GM23248 (cell line): ENCODE measurements at regions not wholly inside any gene's neighbourhood (a gene's known extent, or its start where the extent isn't known, plus 50 kb on each side); places are given as distances from the start of the nearest gene placed in this dataset.

ENCODE experiments used
- DNase-seq: peaks from one replicate; pipeline ENCODE4 v3.0.0-alpha.2; 2015
- H2AFZ ChIP-seq: fragments of 200-600 bp; sonication (generic); 2 replicates; pipeline ENCODE4 v1.6.1; 2016; ENCODE audit warnings: antibody characterized with exemption
- H3F3A ChIP-seq: fragments of 200-600 bp; sonication (generic); 2 replicates; pipeline ENCODE4 v1.6.1; 2016; ENCODE audit warnings: mild to moderate bottlenecking, antibody characterized with exemption, mixed run types; ENCODE audit not compliant: insufficient read depth
- H3K27ac ChIP-seq: fragments of 200-600 bp; sonication (generic); 2 replicates; pipeline ENCODE4 v1.5.1; 2016; ENCODE audit warnings: mild to moderate bottlenecking
- H3K27me3 ChIP-seq: fragments of 200-600 bp; sonication (generic); replicated peaks from 2 replicates; pipeline ENCODE4 v1.6.1; 2016; ENCODE audit warnings: mild to moderate bottlenecking; ENCODE audit not compliant: insufficient read depth
- H3K36me3 ChIP-seq: fragments of 200-600 bp; sonication (generic); 2 replicates; pipeline ENCODE4 v1.6.1; 2016; ENCODE audit warnings: low read depth, mild to moderate bottlenecking
- H3K4me1 ChIP-seq: fragments of 200-600 bp; sonication (generic); 2 replicates; pipeline ENCODE4 v1.6.1; 2016; ENCODE audit warnings: mild to moderate bottlenecking; ENCODE audit not compliant: insufficient read depth
- H3K4me2 ChIP-seq: fragments of 200-600 bp; sonication (generic); one replicate; pipeline ENCODE4 v1.6.1; 2016; ENCODE audit warnings: mild to moderate bottlenecking; ENCODE audit not compliant: unreplicated experiment
- H3K4me3 ChIP-seq: fragments of 200-600 bp; sonication (generic); 2 replicates; pipeline ENCODE4 v1.5.1; 2016; ENCODE audit warnings: mild to moderate bottlenecking
- H3K79me2 ChIP-seq: fragments of 200-600 bp; sonication (generic); 2 replicates; pipeline ENCODE4 v1.6.1; 2016; ENCODE audit warnings: mild to moderate bottlenecking; ENCODE audit not compliant: insufficient read depth
- H3K9ac ChIP-seq: fragments of 200-600 bp; sonication (generic); 2 replicates; pipeline ENCODE4 v1.6.1; 2016; ENCODE audit warnings: mild to moderate bottlenecking
- H3K9me2 ChIP-seq: fragments of 200-600 bp; sonication (generic); 2 replicates; pipeline ENCODE4 v1.6.1; 2016; ENCODE audit warnings: mixed run types, mild to moderate bottlenecking, moderate library complexity; ENCODE audit not compliant: insufficient read depth
- H3K9me3 ChIP-seq: fragments of 200-600 bp; sonication (generic); one replicate; pipeline ENCODE4 v1.6.1; 2017; ENCODE audit warnings: low read depth
- H4K20me1 ChIP-seq: fragments of 200-600 bp; sonication (generic); 2 replicates; pipeline ENCODE4 v1.6.0; 2016; ENCODE audit not compliant: insufficient read depth
- EZH2 ChIP-seq: fragments of 200-600 bp; sonication (generic); IDR thresholded peaks from 2 replicates; pipeline ENCODE4 v1.6.1; 2018; ENCODE audit warnings: antibody characterized with exemption, mild to moderate bottlenecking; ENCODE audit not compliant: insufficient read depth, poor library complexity, severe bottlenecking
- EZH2phosphoT487 ChIP-seq: fragments of 200-600 bp; sonication (generic); IDR thresholded peaks from 2 replicates; pipeline ENCODE4 v1.6.1; 2018; ENCODE audit warnings: antibody characterized with exemption, moderate library complexity, mild to moderate bottlenecking, low read depth; ENCODE audit not compliant: insufficient read depth
- WGBS, 2 experiments: methylation state at CpG; one replicate each; pipeline ENCODE4 v1.1.6; 2015 to 2017; ENCODE audit warnings: low lambda C conversion rate in 2 of 2, low coverage in 1 of 2; ENCODE audit errors: missing lambda C conversion rate in 2 of 2; 5-methylcytosine and 5-hydroxymethylcytosine counted together
- in situ Hi-C: fragments of 300-500 bp; cut with MboI; formaldehyde crosslinking; loops from 2 replicates; pipeline ENCODE4 v1.15.0; 2020

DNA sequence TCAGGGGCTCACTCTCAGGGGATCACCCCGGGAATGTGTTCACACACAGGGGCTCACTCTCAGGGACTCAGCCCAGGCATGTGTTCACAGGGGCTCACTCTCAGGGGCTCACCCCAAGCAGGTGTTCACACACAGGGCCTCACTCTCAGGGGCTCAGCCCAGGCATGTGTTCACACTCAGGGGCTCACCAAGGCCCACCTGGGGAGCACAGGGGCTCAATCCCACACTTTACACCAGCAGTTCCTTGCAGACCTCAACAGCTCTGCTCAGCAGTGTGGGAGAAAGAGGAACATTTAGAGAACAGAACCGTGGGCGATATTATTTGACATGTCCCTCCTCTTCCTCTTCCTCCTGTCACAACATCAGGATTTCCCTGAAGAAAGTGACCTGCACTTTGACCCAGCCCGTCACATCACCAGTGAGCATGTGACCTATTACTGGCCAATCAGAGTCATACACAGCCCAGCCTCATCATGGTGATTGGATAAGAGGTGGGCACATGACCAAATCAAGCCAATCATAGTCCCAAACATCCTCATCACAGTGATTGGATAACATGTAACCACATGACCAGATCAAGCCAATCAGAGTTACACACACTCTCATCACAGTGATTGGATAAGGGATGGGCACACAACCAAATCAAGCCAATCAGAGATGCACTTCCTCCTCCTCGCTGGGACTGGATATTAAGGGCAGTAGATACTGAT, 359.4 kb upstream of the SFSWAP start:
- Histone ChIP-seq H3K4me1 (no peaks in the 10 kb centered on the region), H3K79me2 (no peaks in the 10 kb centered on the region), H3K9ac (no peak overlapping the region), H3K4me2 (no peak overlapping the region), H3K36me3 (no peaks in the 10 kb centered on the region), H3K4me3 (no peak overlapping the region), H3K9me3 (no peaks in the 10 kb centered on the region), H3K27ac (no peak overlapping the region), H3F3A (no peaks in the 10 kb centered on the region), H3K27me3 (no peaks in the 10 kb centered on the region), H4K20me1 (no peaks in the 10 kb centered on the region), H3K9me2 (no peaks in the 10 kb centered on the region), H2AFZ (no peak overlapping the region)
- WGBS, 2 experiments, result 52 to 53% methylated on average over 5 of the region's 5 CpGs
- no peak for TF ChIP-seq EZH2phosphoT487
- TF ChIP-seq EZH2, result no peak
- in situ Hi-C loops, result no loop called here
- no peak for DNase-seq

DNA sequence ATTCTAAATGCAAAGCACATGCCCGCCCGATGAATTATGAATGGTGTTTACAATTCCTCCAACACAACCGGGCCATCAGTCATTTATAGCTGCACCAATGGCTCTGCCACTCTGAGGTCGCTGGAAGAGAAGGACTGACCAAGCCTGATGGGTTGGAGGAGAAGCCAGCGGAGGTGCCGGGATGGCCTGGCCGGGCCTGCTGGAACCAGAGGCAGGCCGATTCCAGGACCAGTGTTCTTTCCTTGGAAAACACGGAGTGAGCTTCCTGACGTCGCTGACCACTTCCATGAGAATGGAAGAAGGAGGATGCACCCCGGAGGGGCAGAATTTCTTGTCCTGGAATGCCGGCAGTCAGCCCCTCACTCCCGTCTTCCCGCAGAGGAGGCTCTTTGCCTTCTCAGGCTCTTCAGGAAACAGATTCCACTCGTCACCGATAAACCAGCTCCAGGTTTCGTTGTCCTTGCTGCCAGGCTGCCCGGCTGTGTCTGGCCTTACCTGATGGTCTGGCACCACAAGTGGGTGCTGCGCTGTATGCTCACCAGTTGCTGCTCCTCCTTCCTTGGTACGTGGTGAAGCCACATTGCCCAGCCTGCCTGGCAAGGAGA, 358.5 kb upstream of the SFSWAP start:
- no peak overlapping the region for H3K4me3 ChIP-seq
- no peaks in the 10 kb centered on the region for H3K9me3 ChIP-seq
- TF ChIP-seq EZH2phosphoT487, result no peak
- TF ChIP-seq EZH2, result no peak
- no peaks in the 10 kb centered on the region for H3K27me3 ChIP-seq
- H3F3A ChIP-seq, result no peaks in the 10 kb centered on the region
- no peak overlapping the region for H3K9ac ChIP-seq
- H3K36me3 ChIP-seq, result no peaks in the 10 kb centered on the region
- no peaks in the 10 kb centered on the region for H3K79me2 ChIP-seq
- no peak for DNase-seq
- no peak overlapping the region for H3K27ac ChIP-seq
- H3K9me2 ChIP-seq, result no peaks in the 10 kb centered on the region
- in situ Hi-C loops, result no loop called here
- H2AFZ ChIP-seq, result no peak overlapping the region
- no peaks in the 10 kb centered on the region for H4K20me1 ChIP-seq
- H3K4me2 ChIP-seq, result no peak overlapping the region
- 68 to 70% methylated on average over 21 of the region's 21 CpGs for WGBS, 2 experiments
- no peaks in the 10 kb centered on the region for H3K4me1 ChIP-seq

DNA sequence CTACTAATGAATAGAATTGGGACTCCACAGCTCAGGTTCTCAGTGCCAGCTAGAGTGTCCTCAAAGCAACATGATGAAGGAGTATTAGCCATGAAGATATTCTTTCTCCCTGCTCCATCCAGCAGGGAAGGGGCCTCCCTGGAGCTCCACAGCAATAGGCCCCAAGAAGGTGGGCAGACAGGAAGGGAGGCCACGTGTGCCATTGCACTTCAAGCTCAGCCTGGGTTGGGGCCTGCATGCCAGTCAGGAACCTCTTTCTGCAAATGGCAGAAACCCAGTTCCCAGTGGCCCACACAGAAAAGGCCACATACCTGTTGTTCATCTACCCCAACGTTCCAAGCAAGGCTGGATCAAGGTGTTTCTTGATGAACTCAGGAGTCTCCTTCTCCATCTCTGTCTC, 357.5 kb upstream of the SFSWAP start:
- TF ChIP-seq EZH2 (no peak), EZH2phosphoT487 (no peak)
- no peak overlapping the region for H2AFZ ChIP-seq
- WGBS, 2 experiments, result 5 to 17% methylated on average over 2 of the region's 2 CpGs
- H3K4me2 ChIP-seq, result no peak overlapping the region
- in situ Hi-C loops, result no loop called here
- DNase-seq, result no peak
- H3K9ac ChIP-seq, result no peak overlapping the region
- no peaks in the 10 kb centered on the region for H3K27me3 ChIP-seq
- H3K27ac ChIP-seq, result no peak overlapping the region
- H3K36me3 ChIP-seq, result no peaks in the 10 kb centered on the region
- no peak overlapping the region for H3K4me3 ChIP-seq
- no peaks in the 10 kb centered on the region for H4K20me1 ChIP-seq
- no peaks in the 10 kb centered on the region for H3K9me3 ChIP-seq
- H3K4me1 ChIP-seq, result no peaks in the 10 kb centered on the region
- no peaks in the 10 kb centered on the region for H3F3A ChIP-seq
- H3K9me2 ChIP-seq, result no peaks in the 10 kb centered on the region
- no peaks in the 10 kb centered on the region for H3K79me2 ChIP-seq

DNA sequence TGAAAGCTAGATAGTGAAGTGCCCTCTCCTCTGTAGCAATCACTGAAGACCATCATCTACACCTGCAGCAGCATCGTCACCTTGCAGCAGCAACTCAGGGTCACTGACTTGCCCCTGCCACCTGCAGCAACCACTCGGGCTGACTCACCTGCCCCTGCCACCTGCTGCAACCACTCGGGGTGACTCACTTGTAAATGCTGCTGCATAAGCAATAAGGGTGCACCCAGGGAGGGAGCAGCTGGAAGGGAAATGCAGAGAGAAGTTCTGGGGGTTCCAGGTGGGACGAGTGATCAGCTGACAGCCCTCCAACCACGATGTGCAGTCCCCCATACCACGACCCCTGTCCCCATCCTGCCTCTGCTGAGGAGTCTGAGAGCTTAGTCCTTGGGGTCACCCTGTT, 357.1 kb upstream of the SFSWAP start:
- Histone ChIP-seq H3K4me1 (no peaks in the 10 kb centered on the region), H3K79me2 (no peaks in the 10 kb centered on the region), H4K20me1 (no peaks in the 10 kb centered on the region), H3K9me2 (no peaks in the 10 kb centered on the region), H3K4me3 (no peak overlapping the region), H3K27ac (no peak overlapping the region), H3F3A (no peaks in the 10 kb centered on the region), H3K9me3 (no peaks in the 10 kb centered on the region), H3K4me2 (no peak overlapping the region), H2AFZ (no peak overlapping the region), H3K36me3 (no peaks in the 10 kb centered on the region), H3K27me3 (no peaks in the 10 kb centered on the region), H3K9ac (no peak overlapping the region)
- in situ Hi-C loops, result no loop called here
- no peak for DNase-seq
- 22 to 28% methylated on average over 6 of the region's 6 CpGs for WGBS, 2 experiments
- TF ChIP-seq EZH2 (no peak), EZH2phosphoT487 (no peak)
